ENCODE measurements at regions not wholly inside any gene's neighbourhood (a gene's known extent, or its start where the extent isn't known, plus 50 kb on each side); places are given as distances from the start of the nearest gene placed in this dataset.
A peak's percentile ranks its signal among the peaks of the same experiment; 100 is the strongest.

DNA sequence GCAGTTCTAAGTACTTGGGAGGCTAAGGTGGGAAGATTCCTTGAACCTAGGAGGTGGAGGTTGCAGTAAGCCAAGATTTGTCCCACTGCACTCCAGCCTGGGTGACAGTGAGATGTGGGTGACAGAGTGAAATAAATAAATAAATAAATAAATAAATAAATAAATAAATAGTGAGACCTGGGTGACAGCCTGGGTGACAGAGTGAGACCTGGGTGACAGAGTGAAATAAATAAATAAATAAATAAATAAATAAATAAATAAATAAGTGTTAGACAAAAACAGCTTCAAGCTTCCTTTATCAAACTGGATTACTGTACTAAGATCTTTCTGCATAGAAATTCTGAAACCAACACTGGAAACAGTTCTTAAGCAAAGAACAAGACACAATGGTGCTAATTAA lies 71.8 kb upstream of the BMP2K start (continued):
- no peak for TF ChIP-seq ZNF184 (tag by site-specific recombination; IDR thresholded peaks at IDR 0.05)
- TF ChIP-seq ZNF274 (IDR thresholded peaks at IDR 0.05; ENCODE audit: low read length), result no peak
- no peak for TF ChIP-seq ZNF274 (tag by site-specific recombination; IDR thresholded peaks at IDR 0.05; ENCODE audit: borderline replicate concordance)
- no peak for TF ChIP-seq ZNF670 (tag by site-specific recombination; IDR thresholded peaks at IDR 0.05; ENCODE audit: low read depth)
- TF ChIP-seq ZNF2 (tag by site-specific recombination; IDR thresholded peaks at IDR 0.05), result no peak
- peak; percentile 68; the same call in 1 of the 2 replicates for TF ChIP-seq ZNF354C (tag by site-specific recombination; IDR thresholded peaks at IDR 0.05; ENCODE audit: borderline replicate concordance, low read depth)
- TF ChIP-seq ZNF132 (tag by site-specific recombination; IDR thresholded peaks at IDR 0.05; ENCODE audit: borderline replicate concordance), result no peak
- TF ChIP-seq PBX3 (CRISPR knock-in tag; IDR thresholded peaks at IDR 0.05), result no peak
- TF ChIP-seq ZNF707 (tag by site-specific recombination; IDR thresholded peaks at IDR 0.05), result no peak
- no peak for TF ChIP-seq ZNF18 (tag by site-specific recombination; IDR thresholded peaks at IDR 0.05)
- no peak for TF ChIP-seq ZNF211 (tag by site-specific recombination; IDR thresholded peaks at IDR 0.05; ENCODE audit: low read depth)
- TF ChIP-seq ZNF48 (tag by site-specific recombination; IDR thresholded peaks at IDR 0.05), result no peak
- peak; percentile 37; the same call in 1 of the 2 replicates for TF ChIP-seq ZNF341 (tag by site-specific recombination; IDR thresholded peaks at IDR 0.05; ENCODE audit: low read depth)
- no peak for TF ChIP-seq ZNF335 (tag by site-specific recombination; conservative IDR thresholded peaks at IDR 0.05)
- no peak for TF ChIP-seq ZBTB7A (tag by site-specific recombination; IDR thresholded peaks at IDR 0.05; ENCODE audit: low read depth)
- TF ChIP-seq ZNF292 (tag by site-specific recombination; IDR thresholded peaks at IDR 0.05; ENCODE audit: borderline replicate concordance, low read depth), result 0 out of 2 replicates have a peak, but pooled peaks have one; percentile 25
- TF ChIP-seq HIC1 (tag by site-specific recombination; IDR thresholded peaks at IDR 0.05), result no peak
- TF ChIP-seq, protein P1, sequence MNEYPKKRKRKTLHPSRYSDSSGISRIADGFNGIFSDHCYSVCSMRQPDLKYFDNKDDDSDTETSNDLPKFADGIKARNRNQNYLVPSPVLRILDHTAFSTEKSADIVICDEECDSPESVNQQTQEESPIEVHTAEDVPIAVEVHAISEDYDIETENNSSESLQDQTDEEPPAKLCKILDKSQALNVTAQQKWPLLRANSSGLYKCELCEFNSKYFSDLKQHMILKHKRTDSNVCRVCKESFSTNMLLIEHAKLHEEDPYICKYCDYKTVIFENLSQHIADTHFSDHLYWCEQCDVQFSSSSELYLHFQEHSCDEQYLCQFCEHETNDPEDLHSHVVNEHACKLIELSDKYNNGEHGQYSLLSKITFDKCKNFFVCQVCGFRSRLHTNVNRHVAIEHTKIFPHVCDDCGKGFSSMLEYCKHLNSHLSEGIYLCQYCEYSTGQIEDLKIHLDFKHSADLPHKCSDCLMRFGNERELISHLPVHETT (tag by site-specific recombination; IDR thresholded peaks at IDR 0.05), result peak; percentile 66; the same call in 1 of the 2 replicates
- no peak for TF ChIP-seq ZNF23 (tag by site-specific recombination; IDR thresholded peaks at IDR 0.05; ENCODE audit: borderline replicate concordance)
- TF ChIP-seq ZNF133 (tag by site-specific recombination; IDR thresholded peaks at IDR 0.05), result no peak
- TF ChIP-seq ZNF488 (tag by site-specific recombination; IDR thresholded peaks at IDR 0.05), result no peak
- TF ChIP-seq, protein P2, sequence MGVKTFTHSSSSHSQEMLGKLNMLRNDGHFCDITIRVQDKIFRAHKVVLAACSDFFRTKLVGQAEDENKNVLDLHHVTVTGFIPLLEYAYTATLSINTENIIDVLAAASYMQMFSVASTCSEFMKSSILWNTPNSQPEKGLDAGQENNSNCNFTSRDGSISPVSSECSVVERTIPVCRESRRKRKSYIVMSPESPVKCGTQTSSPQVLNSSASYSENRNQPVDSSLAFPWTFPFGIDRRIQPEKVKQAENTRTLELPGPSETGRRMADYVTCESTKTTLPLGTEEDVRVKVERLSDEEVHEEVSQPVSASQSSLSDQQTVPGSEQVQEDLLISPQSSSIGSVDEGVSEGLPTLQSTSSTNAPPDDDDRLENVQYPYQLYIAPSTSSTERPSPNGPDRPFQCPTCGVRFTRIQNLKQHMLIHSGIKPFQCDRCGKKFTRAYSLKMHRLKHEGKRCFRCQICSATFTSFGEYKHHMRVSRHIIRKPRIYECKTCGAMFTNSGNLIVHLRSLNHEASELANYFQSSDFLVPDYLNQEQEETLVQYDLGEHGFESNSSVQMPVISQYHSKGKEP (tag by site-specific recombination; IDR thresholded peaks at IDR 0.05), result no peak
- no peak for TF ChIP-seq GLIS2 (tag by site-specific recombination; IDR thresholded peaks at IDR 0.05)
- TF ChIP-seq ZEB2 (tag by site-specific recombination; IDR thresholded peaks at IDR 0.05), result no peak
- no peak for TF ChIP-seq PRDM4 (tag by site-specific recombination; IDR thresholded peaks at IDR 0.05)
- no peak for TF ChIP-seq ZNF24 (tag by site-specific recombination; IDR thresholded peaks at IDR 0.05)
- no peak for TF ChIP-seq ZNF561 (tag by site-specific recombination; IDR thresholded peaks at IDR 0.05; ENCODE audit: borderline replicate concordance)
- TF ChIP-seq ZNF76 (tag by site-specific recombination; IDR thresholded peaks at IDR 0.05; ENCODE audit: borderline replicate concordance, low read depth), result no peak
- peak; percentile 75 for TF ChIP-seq ZXDB (tag by site-specific recombination; IDR thresholded peaks at IDR 0.05)
- peak; percentile 58; the same call in 1 of the 2 replicates for TF ChIP-seq MYNN (tag by site-specific recombination; IDR thresholded peaks at IDR 0.05; ENCODE audit: borderline replicate concordance)
